HL-60 (cell line): ENCODE measurements at regions not wholly inside any gene's neighbourhood (a gene's known extent, or its start where the extent isn't known, plus 50 kb on each side); places are given as distances from the start of the nearest gene placed in this dataset.

Source experiments
- DNase-seq, 2 experiments: peaks; one replicate each; pipeline ENCODE4 v3.0.0-alpha.2; 2010 to 2020; ENCODE audit warnings: low read depth in 1 of 2, low spot score in 1 of 2
- H3K27ac ChIP-seq: fragments of 250-450 bp; sonication (Bioruptor Pico); replicated peaks from 2 replicates; pipeline ENCODE4 v1.5.1; 2020; ENCODE audit warnings: mild to moderate bottlenecking, moderate library complexity
- H3K27me3 ChIP-seq: fragments of 250-450 bp; sonication (Bioruptor Pico); 2 replicates; pipeline ENCODE4 v1.5.1; 2021; ENCODE audit warnings: mild to moderate bottlenecking, moderate library complexity; ENCODE audit not compliant: insufficient read depth, poor library complexity, severe bottlenecking
- H3K4me3 ChIP-seq: replicated peaks from 2 replicates; pipeline ENCODE4 v1.5.1; 2011; ENCODE audit warnings: mild to moderate bottlenecking, control low read depth, low read length; ENCODE audit not compliant: insufficient read depth
- CTCF ChIP-seq: IDR thresholded peaks from one replicate; pipeline ENCODE4 v1.5.1; 2011; ENCODE audit warnings: low read length, control low read depth, inconsistent platforms; ENCODE audit not compliant: insufficient read depth
- GABPA ChIP-seq: IDR thresholded peaks from 2 replicates; pipeline ENCODE4 v1.6.1; 2012; ENCODE audit warnings: low read depth
- POLR2AphosphoS5 ChIP-seq: IDR thresholded peaks from 2 replicates; pipeline ENCODE4 v1.6.1; 2012; ENCODE audit warnings: low read depth
- SPI1 ChIP-seq: IDR thresholded peaks from 2 replicates; pipeline ENCODE4 v1.6.1; 2012; ENCODE audit warnings: low read depth, mild to moderate bottlenecking, borderline replicate concordance
- TF ChIP-seq, protein P1 (sequence below): IDR thresholded peaks from 2 replicates; pipeline ENCODE4 v1.6.1; 2012; ENCODE audit warnings: low read depth; ENCODE audit not compliant: insufficient replicate concordance

DNA sequence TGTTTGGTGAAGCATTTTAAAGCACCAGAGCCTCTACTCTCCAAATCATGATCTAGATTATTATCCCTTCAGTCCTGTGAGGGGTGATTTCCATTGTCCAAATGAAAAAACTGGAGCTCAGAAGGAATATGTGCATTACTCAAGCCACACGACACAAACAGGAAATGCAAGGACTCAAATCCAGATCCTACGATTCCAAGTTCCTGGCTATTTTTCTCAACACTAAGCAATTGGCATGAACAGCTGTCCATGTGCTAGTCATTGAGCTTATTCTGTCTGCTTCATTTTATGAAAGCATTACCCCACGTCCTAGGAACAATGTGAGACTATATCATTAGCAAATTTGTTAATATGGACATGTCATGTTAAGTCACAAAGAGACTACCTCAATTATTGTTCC is 273.1 kb upstream of the LYPLAL1 start:
- TF ChIP-seq GABPA (no peak), SPI1 (no peak), CTCF (no peak), POLR2AphosphoS5 (no peak)
- TF ChIP-seq, protein P1, sequence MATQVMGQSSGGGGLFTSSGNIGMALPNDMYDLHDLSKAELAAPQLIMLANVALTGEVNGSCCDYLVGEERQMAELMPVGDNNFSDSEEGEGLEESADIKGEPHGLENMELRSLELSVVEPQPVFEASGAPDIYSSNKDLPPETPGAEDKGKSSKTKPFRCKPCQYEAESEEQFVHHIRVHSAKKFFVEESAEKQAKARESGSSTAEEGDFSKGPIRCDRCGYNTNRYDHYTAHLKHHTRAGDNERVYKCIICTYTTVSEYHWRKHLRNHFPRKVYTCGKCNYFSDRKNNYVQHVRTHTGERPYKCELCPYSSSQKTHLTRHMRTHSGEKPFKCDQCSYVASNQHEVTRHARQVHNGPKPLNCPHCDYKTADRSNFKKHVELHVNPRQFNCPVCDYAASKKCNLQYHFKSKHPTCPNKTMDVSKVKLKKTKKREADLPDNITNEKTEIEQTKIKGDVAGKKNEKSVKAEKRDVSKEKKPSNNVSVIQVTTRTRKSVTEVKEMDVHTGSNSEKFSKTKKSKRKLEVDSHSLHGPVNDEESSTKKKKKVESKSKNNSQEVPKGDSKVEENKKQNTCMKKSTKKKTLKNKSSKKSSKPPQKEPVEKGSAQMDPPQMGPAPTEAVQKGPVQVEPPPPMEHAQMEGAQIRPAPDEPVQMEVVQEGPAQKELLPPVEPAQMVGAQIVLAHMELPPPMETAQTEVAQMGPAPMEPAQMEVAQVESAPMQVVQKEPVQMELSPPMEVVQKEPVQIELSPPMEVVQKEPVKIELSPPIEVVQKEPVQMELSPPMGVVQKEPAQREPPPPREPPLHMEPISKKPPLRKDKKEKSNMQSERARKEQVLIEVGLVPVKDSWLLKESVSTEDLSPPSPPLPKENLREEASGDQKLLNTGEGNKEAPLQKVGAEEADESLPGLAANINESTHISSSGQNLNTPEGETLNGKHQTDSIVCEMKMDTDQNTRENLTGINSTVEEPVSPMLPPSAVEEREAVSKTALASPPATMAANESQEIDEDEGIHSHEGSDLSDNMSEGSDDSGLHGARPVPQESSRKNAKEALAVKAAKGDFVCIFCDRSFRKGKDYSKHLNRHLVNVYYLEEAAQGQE: no peak
- no peak for DNase-seq
- peaks cover 3% of the 10 kb centered on the region for H3K27me3 ChIP-seq
- H3K4me3 ChIP-seq: no peak overlapping the region
- no peak overlapping the region for H3K27ac ChIP-seq

DNA sequence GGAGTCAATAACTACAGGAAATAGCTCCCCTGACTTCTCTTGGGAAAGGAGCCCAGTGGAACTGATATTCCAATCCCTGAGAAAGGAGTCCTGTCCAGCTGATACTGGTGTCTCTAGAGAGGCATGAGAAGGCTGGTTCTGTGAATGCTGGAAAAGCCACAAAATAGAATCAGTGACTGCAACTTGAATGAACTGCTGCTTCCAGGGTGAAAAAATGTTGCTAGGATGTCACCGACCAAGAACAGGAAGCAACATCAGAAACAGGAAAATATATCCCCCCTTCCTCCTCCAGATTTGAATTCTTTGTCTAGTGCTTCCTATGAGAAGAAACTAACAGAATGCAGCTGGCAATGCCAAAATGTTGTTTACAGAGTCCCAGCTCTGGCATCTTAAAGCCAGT is 269.3 kb upstream of the LYPLAL1 start:
- peaks cover 2% of the 10 kb centered on the region for H3K27me3 ChIP-seq
- no peak for TF ChIP-seq CTCF
- DNase-seq: no peak
- no peak overlapping the region for H3K27ac ChIP-seq
- no peak overlapping the region for H3K4me3 ChIP-seq

- Histone ChIP-seq H3K27me3 (peaks cover 8% of the 10 kb centered on the region), H3K27ac (no peak overlapping the region), H3K4me3 (no peak overlapping the region)
- TF ChIP-seq POLR2AphosphoS5: no peak
- TF ChIP-seq SPI1: no peak
- TF ChIP-seq, protein P1: no peak
- TF ChIP-seq CTCF: no peak
- TF ChIP-seq GABPA: no peak
- no peak for DNase-seq
Measured at GRCh38 chr1:218916720-218917119, 257.0 kb upstream of the LYPLAL1 start.

- H3K4me3 ChIP-seq: no peak overlapping the region
- H3K27me3 ChIP-seq: peaks cover 8% of the 10 kb centered on the region
- no peak overlapping the region for H3K27ac ChIP-seq
- DNase-seq: no peak
- TF ChIP-seq CTCF: no peak
- no peak for TF ChIP-seq GABPA
Measured at GRCh38 chr1:218917656-218918055, 256.0 kb upstream of the LYPLAL1 start.
